HG03060 (cell line): ENCODE measurements at regions not wholly inside any gene's neighbourhood (a gene's known extent, or its start where the extent isn't known, plus 50 kb on each side); places are given as distances from the start of the nearest gene placed in this dataset.
A peak's percentile ranks its signal among the peaks of the same experiment; 100 is the strongest.

Source experiments
- ATAC-seq: cut with Tn5 transposase; IDR thresholded peaks from one replicate; pipeline ENCODE4 v1.9.1; 2021; ENCODE audit warnings: low read depth, moderate number of reproducible peaks; ENCODE audit not compliant: unreplicated experiment

- no peak for ATAC-seq
Measured at GRCh38 chr2:30310371-30310770, 79.0 kb downstream of the LBH start.

- no peak for ATAC-seq
Measured at GRCh38 chr2:30310955-30311354, 79.6 kb downstream of the LBH start.

- no peak for ATAC-seq
Measured at GRCh38 chr2:30311711-30312110, 80.4 kb downstream of the LBH start.

GRCh38 chr2:30312916-30313315 lies 81.6 kb downstream of the LBH start:
- no peak for ATAC-seq

- ATAC-seq, result no peak
Measured at GRCh38 chr2:30314981-30315380, 83.6 kb downstream of the LBH start.

GRCh38 chr2:30315391-30316063 lies 84.2 kb downstream of the LBH start:
- ATAC-seq, result no peak

GRCh38 chr2:30316408-30316807 lies 85.1 kb downstream of the LBH start:
- ATAC-seq, result no peak

- ATAC-seq, result no peak
Measured at GRCh38 chr2:30318987-30319782, 87.9 kb downstream of the LBH start.

GRCh38 chr2:30321466-30321865 lies 90.1 kb downstream of the LBH start:
- ATAC-seq, result no peak

GRCh38 chr2:30323499-30323898 lies 92.2 kb downstream of the LBH start:
- ATAC-seq, result no peak

- no peak for ATAC-seq
Measured at GRCh38 chr2:30324245-30324908, 93.0 kb downstream of the LBH start.

GRCh38 chr2:30325600-30326328 lies 94.4 kb downstream of the LBH start:
- no peak for ATAC-seq

GRCh38 chr2:30326497-30326896 lies 95.2 kb downstream of the LBH start:
- ATAC-seq, result no peak

- ATAC-seq, result no peak
Measured at GRCh38 chr2:30331038-30331437, 99.7 kb downstream of the LBH start.

GRCh38 chr2:30331869-30332268 lies 100.5 kb downstream of the LBH start:
- no peak for ATAC-seq

- ATAC-seq, result no peak
Measured at GRCh38 chr2:30332791-30333453, 101.6 kb downstream of the LBH start.

GRCh38 chr2:30334762-30335363 lies 103.5 kb downstream of the LBH start:
- ATAC-seq, result no peak

GRCh38 chr2:30336084-30336483 lies 104.8 kb downstream of the LBH start:
- ATAC-seq, result no peak

- peak; percentile 94 for ATAC-seq
Measured at GRCh38 chr2:30336978-30337841, 105.9 kb downstream of the LBH start.
